ENCODE measurements at regions not wholly inside any gene's neighbourhood (a gene's known extent, or its start where the extent isn't known, plus 50 kb on each side); places are given as distances from the start of the nearest gene placed in this dataset.

DNA sequence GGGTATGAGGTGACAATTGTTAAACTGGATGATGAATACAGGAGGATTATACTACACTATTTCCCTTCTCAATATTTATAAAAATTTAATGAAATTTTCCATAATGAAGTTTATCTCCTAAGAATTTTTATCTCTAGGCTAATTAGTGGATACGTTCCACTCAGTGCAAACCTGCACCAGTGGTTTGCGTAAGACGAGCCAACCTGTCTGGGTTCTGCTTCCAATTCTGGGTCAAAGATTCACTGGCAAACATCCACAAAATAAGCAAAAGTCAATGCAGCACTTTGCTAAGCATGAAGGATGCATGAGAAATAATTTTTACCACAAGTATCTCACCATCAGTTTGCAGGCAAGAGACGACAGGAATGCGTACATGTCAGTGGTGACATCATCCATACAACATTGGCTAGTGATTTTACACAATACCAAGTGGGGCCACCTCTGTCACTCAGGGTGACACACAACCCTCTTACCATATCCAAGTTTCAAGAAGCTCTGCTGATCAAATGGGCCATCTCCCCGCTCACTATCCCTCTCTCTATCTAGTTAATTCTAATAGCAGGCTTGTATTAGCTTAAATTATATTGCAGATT, 51.7 kb downstream of the FAM50B start:
- no peak for ATAC-seq (replicated peaks)
- peaks cover 50 to 56% of the 10 kb centered on the region in 2 donors for H3K27me3 Mint-ChIP-seq

GRCh38 chr6:3902871-3903648, 53.9 kb downstream of the FAM50B start:
- H3K36me3 Mint-ChIP-seq (ENCODE audit: insufficient read depth) = peaks cover 6% of the 10 kb centered on the region

More for the DNA sequence above, 51.7 kb downstream of the FAM50B start:
- H3K36me3 Mint-ChIP-seq (ENCODE audit: insufficient read depth) = peaks cover 6% of the 10 kb centered on the region
- DNase-seq = no peak
- no peaks in the 10 kb centered on the region for H3K4me1 Mint-ChIP-seq (ENCODE audit: low read depth in 2 of 2)
- no peak overlapping the region for H3K4me3 Mint-ChIP-seq
- H3K27ac Mint-ChIP-seq = no peak overlapping the region
- no peaks in the 10 kb centered on the region for H3K9me3 Mint-ChIP-seq

DNA sequence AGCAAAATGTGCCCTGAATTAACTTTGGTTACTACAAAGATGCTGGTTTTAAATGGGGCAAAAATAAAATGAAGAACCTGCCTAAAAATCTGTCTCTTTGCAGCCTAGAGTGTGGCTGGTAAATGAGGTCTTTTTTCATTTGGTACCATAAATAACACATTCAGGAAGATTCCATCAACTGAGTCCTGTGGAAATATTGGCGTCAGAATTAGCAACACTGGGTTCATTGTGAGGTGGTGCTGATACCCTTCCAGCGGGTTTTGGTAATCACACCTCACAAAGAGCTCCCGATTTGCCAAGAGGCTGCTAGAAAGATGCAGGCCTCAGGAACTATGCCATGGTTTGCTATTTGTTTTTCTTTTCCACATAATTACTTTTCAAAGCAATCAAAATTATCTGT, 55.3 kb downstream of the FAM50B start:
- DNase-seq (no peak), ATAC-seq (replicated peaks) (no peak)
- Mint-ChIP-seq H3K9me3 (no peaks in the 10 kb centered on the region), H3K4me1 (ENCODE audit: low read depth in 2 of 2) (no peaks in the 10 kb centered on the region), H3K4me3 (no peak overlapping the region), H3K27me3 (peaks cover 46 to 76% of the 10 kb centered on the region in 2 donors), H3K27ac (no peak overlapping the region), H3K36me3 (ENCODE audit: insufficient read depth) (peaks cover 6% of the 10 kb centered on the region)

More at GRCh38 chr6:3902871-3903648, 53.9 kb downstream of the FAM50B start:
- ATAC-seq (replicated peaks) = no peak
- Mint-ChIP-seq H3K27me3 (peaks cover 57 to 75% of the 10 kb centered on the region in 2 donors), H3K4me3 (no peak overlapping the region), H3K4me1 (ENCODE audit: low read depth in 2 of 2) (no peaks in the 10 kb centered on the region), H3K27ac (no peak overlapping the region), H3K9me3 (no peaks in the 10 kb centered on the region)
- no peak for DNase-seq

DNA sequence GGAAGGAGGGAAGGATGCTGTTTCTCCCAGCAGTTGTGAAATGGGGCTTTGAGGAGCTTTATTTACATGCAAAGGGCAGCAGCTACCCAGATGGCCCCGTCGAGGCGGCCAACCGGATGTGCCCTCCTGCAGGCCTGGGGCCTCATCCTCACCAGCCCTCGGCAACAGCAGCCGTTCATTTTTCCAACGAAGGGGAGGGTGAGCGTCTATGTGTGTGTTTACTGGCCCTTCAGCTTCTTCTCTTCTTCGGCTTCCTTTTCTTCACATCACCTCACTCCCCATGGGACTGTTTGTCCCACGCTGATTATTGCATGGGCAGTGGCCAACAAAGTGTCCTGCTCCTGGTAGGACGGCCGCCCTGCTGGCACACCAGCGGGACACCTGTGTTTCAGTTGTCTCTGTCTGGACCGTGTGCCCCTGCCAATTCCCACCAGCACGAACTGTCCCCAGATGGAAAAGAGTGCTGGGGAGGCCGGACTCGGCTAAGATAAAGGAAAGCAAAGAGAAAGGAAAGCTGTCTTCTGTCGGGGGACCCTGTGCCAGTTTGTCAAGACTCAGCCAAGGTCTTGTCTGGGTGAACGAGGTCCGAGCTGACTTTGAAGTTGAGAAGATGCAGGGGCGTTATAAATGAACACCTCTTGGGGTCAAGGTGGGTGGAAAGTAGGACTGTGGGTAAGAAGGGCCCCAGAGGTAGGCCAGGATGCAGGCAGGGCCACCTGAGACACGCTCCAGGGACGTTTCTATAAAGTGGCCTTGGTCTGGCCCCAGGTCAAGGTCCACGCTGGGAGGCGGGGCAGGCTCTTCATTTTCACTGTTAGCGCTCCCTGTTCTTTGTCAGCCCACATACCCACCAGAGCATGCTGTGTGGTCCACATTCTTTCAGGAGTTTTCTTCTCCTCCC, 57.0 kb downstream of the FAM50B start:
- Mint-ChIP-seq H3K36me3 (ENCODE audit: insufficient read depth) (peaks cover 6% of the 10 kb centered on the region), H3K27me3 (peaks cover 31 to 71% of the 10 kb centered on the region in 2 donors), H3K4me1 (ENCODE audit: low read depth in 2 of 2) (no peaks in the 10 kb centered on the region), H3K4me3 (no peak overlapping the region), H3K27ac (no peak overlapping the region), H3K9me3 (no peaks in the 10 kb centered on the region)
- DNase-seq = no peak
- no peak for ATAC-seq (replicated peaks)

GRCh38 chr6:3906846-3907151, 57.6 kb downstream of the FAM50B start:
- H3K27ac Mint-ChIP-seq = no peak overlapping the region
- H3K27me3 Mint-ChIP-seq = peaks cover 34 to 72% of the 10 kb centered on the region in 2 donors
- no peak overlapping the region for H3K4me3 Mint-ChIP-seq
- no peaks in the 10 kb centered on the region for H3K9me3 Mint-ChIP-seq
- H3K36me3 Mint-ChIP-seq (ENCODE audit: insufficient read depth) = peaks cover 6% of the 10 kb centered on the region
- DNase-seq (no peak), ATAC-seq (replicated peaks) (no peak)
- no peaks in the 10 kb centered on the region for H3K4me1 Mint-ChIP-seq (ENCODE audit: low read depth in 2 of 2)

- Mint-ChIP-seq H3K4me3 (no peak overlapping the region), H3K27me3 (peaks cover 41 to 70% of the 10 kb centered on the region in 2 donors), H3K4me1 (ENCODE audit: low read depth in 2 of 2) (no peaks in the 10 kb centered on the region), H3K36me3 (ENCODE audit: insufficient read depth) (peaks cover 6% of the 10 kb centered on the region), H3K27ac (no peak overlapping the region), H3K9me3 (no peaks in the 10 kb centered on the region)
- ATAC-seq (replicated peaks) (no peak), DNase-seq (no peak)
Measured at GRCh38 chr6:3908223-3908622, 59.0 kb downstream of the FAM50B start.

- H3K36me3 Mint-ChIP-seq (ENCODE audit: insufficient read depth) = peaks cover 6% of the 10 kb centered on the region
- peaks cover 38 to 66% of the 10 kb centered on the region in 2 donors for H3K27me3 Mint-ChIP-seq
- no peak for DNase-seq
- H3K4me1 Mint-ChIP-seq (ENCODE audit: low read depth in 2 of 2) = peaks cover 0 to under 1% of the 10 kb centered on the region in 2 donors
- no peak overlapping the region for H3K27ac Mint-ChIP-seq
- ATAC-seq (replicated peaks) = no peak
- H3K4me3 Mint-ChIP-seq = no peak overlapping the region
- H3K9me3 Mint-ChIP-seq = no peaks in the 10 kb centered on the region
Measured at GRCh38 chr6:3908961-3909360, 59.8 kb downstream of the FAM50B start.

DNA sequence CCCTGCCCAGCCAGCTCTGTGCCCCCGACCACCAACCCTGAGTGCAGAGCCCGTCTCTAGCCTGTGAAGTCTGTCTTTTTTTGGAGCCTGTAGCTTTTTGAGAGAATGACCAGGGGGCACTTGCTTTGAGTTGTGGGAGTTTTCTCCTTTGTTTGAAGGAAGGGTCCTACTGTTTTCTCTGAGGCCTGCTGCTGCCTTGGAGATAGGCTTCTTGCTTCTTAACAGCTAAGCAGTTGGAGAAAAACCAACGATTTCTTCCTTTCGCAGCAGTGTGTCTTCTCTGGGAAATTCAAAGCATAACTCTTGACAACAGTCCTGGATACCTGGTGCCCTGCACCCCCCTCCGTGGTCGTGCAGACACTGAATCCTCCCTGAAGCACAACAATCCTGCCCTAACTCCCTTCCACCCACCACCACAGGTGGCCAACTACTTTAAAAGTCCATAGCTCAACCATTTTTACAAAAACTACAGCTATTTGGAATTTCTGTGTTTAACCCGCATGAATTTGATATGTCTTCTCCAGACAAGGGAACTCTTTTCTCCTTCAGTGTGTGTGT, 61.0 kb downstream of the FAM50B start:
- DNase-seq (no peak), ATAC-seq (replicated peaks) (no peak)
- H3K27me3 Mint-ChIP-seq = peaks cover 33 to 60% of the 10 kb centered on the region in 2 donors
- H3K9me3 Mint-ChIP-seq = no peaks in the 10 kb centered on the region
- peaks cover 5% of the 10 kb centered on the region for H3K36me3 Mint-ChIP-seq (ENCODE audit: insufficient read depth)
- H3K27ac Mint-ChIP-seq = no peak overlapping the region
- no peak overlapping the region for H3K4me3 Mint-ChIP-seq
- H3K4me1 Mint-ChIP-seq (ENCODE audit: low read depth in 2 of 2) = peaks cover 10% of the 10 kb centered on the region in 2 donors

- H3K9me3 Mint-ChIP-seq = no peaks in the 10 kb centered on the region
- ATAC-seq (replicated peaks) = no peak
- no peak overlapping the region for H3K27ac Mint-ChIP-seq
- peaks cover 3% of the 10 kb centered on the region for H3K36me3 Mint-ChIP-seq (ENCODE audit: insufficient read depth)
- H3K4me3 Mint-ChIP-seq = no peak overlapping the region
- DNase-seq = no peak
- H3K4me1 Mint-ChIP-seq (ENCODE audit: low read depth in 2 of 2) = peaks cover 18% of the 10 kb centered on the region in 2 donors
- peaks cover 28 to 51% of the 10 kb centered on the region in 2 donors for H3K27me3 Mint-ChIP-seq
Measured at GRCh38 chr6:3911130-3911529, 62.0 kb downstream of the FAM50B start.

- H3K4me1 Mint-ChIP-seq (ENCODE audit: low read depth in 2 of 2) = peaks cover 18 to 19% of the 10 kb centered on the region in 2 donors
- ATAC-seq (replicated peaks) (no peak), DNase-seq (no peak)
- peaks cover 22 to 45% of the 10 kb centered on the region in 2 donors for H3K27me3 Mint-ChIP-seq
- H3K36me3 Mint-ChIP-seq (ENCODE audit: insufficient read depth) = peaks cover 3% of the 10 kb centered on the region
- no peak overlapping the region for H3K27ac Mint-ChIP-seq
- no peak overlapping the region for H3K4me3 Mint-ChIP-seq
- H3K9me3 Mint-ChIP-seq = no peaks in the 10 kb centered on the region
Measured at GRCh38 chr6:3911614-3912336, 62.6 kb downstream of the FAM50B start.

DNA sequence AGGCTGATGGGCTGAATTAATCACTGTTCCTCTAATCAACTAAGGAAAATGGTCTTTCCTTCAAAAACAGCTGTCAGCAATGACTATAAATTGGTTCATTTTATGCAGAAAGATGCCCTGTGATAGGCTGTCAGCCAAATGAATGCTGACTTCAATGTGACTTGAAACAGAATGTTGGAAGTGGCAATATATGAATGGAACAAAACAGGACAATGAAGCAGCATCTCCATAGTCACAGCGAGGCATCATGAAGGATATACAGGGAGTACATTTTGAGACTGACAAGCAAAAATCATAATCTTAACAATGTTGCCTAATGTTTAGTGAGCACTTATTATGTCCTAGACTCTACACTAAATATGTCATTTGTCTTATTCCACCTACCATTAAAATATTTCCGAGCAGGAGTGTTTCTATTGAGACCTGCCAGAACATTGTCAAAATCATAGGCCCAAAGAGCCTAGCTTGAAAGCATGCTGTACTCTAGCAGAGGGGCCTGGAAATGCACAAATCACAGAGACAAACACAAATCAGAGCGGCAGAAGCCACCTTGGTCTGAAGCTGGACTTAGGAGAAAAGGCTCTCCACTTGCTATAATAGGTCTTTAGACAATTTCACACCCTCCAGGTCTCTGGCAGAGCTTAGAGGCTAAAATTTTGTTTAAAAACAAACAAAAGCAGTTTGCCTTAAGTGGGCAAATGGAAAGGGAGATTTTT, 63.3 kb downstream of the FAM50B start:
- H3K27me3 Mint-ChIP-seq = peaks cover 21 to 38% of the 10 kb centered on the region in 2 donors
- DNase-seq (no peak), ATAC-seq (replicated peaks) (no peak)
- H3K4me3 Mint-ChIP-seq = no peak overlapping the region
- peaks cover 18 to 19% of the 10 kb centered on the region in 2 donors for H3K4me1 Mint-ChIP-seq (ENCODE audit: low read depth in 2 of 2)
- no peak overlapping the region for H3K27ac Mint-ChIP-seq
- peaks cover 3% of the 10 kb centered on the region for H3K36me3 Mint-ChIP-seq (ENCODE audit: insufficient read depth)
- no peaks in the 10 kb centered on the region for H3K9me3 Mint-ChIP-seq
